Heart left ventricle (tissue), 16 donors: ENCODE measurements at regions not wholly inside any gene's neighbourhood (a gene's known extent, or its start where the extent isn't known, plus 50 kb on each side); places are given as distances from the start of the nearest gene placed in this dataset.

ENCODE experiments used
- ATAC-seq, 4 donors: fragments of 200-7000 bp; cut with Tn5 transposase; one replicate each; pipeline ENCODE4 v1.9.1; 2020 to 2022; ENCODE audit warnings: moderate library complexity in 4 of 4, mild to moderate bottlenecking in 3 of 4, moderate number of reproducible peaks in 1 of 4
- DNase-seq, 5 donors: peaks; one replicate each; pipeline ENCODE4 v3.0.0-alpha.2; 2020
- H3K27ac ChIP-seq, 12 donors: fragments of 200-600 bp; sonication (generic) in 4 of 12; one replicate each; pipeline versions ENCODE4 v1.5.0 to v1.8.0; 2016 to 2022; ENCODE audit warnings: mild to moderate bottlenecking in 2 of 12
- H3K27me3 ChIP-seq, 9 donors: fragments of 200-600 bp; sonication (generic) in 2 of 9; one replicate each; pipeline versions ENCODE4 v1.5.1 to v1.8.0; 2016 to 2022; ENCODE audit warnings: mild to moderate bottlenecking in 3 of 9
- H3K36me3 ChIP-seq, 9 donors: fragments of 200-600 bp; sonication (generic) in 2 of 9; one replicate each; pipeline versions ENCODE4 v1.5.0 to v1.8.0; 2018 to 2022; ENCODE audit warnings: mild to moderate bottlenecking in 2 of 9
- H3K4me1 ChIP-seq, 12 donors: fragments of 200-600 bp; sonication (generic) in 4 of 12; one replicate each; pipeline versions ENCODE4 v1.5.0 to v1.8.0; 2016 to 2022; ENCODE audit warnings: mild to moderate bottlenecking in 3 of 12
- H3K4me3 ChIP-seq, 12 donors: fragments of 200-600 bp; sonication (generic) in 4 of 12; one replicate each; pipeline versions ENCODE4 v1.5.0 to v1.8.0; 2017 to 2022; ENCODE audit warnings: mild to moderate bottlenecking in 9 of 12, moderate library complexity in 4 of 12
- H3K9me3 ChIP-seq, 12 donors: fragments of 200-600 bp; sonication (generic) in 4 of 12; one replicate each; pipeline versions ENCODE4 v1.5.0 to v1.8.0; 2016 to 2022; ENCODE audit warnings: mild to moderate bottlenecking in 1 of 12
- POLR2A ChIP-seq, 2 donors: fragments of 450-650 bp; IDR thresholded peaks; one replicate each; pipeline ENCODE4 v1.6.1; 2017; ENCODE audit warnings: antibody characterized with exemption in 2 of 2, mild to moderate bottlenecking in 2 of 2, moderate library complexity in 2 of 2
- WGBS, 4 donors: extraction: QIAGEN DNeasy Blood & Tissue Kit in 2 of 4; methylation state at CpG; one replicate each; pipeline versions ENCODE4 v1.1.5 to v1.1.7; 2013 to 2018; 5-methylcytosine and 5-hydroxymethylcytosine counted together
- intact Hi-C, 10 donors: fragments of 100-400 bp; cut with DNase I; formaldehyde crosslinking; loops; one replicate each; pipeline versions ENCODE4 v1.11.1 to v1.14.2; 2022
- TF ChIP-seq, protein P1 (sequence below), 12 donors: fragments of 200-600 bp; sonication (generic) in 4 of 12; IDR thresholded peaks; one replicate each; pipeline versions ENCODE4 v1.5.0 to v1.8.0; 2018 to 2022; ENCODE audit warnings: antibody characterized with exemption in 12 of 12, mild to moderate bottlenecking in 5 of 12
- donor health status: ischemic (EF 13 %, LVEDD 7.1; RV severe dilation, severe dysfunction).
- donor health status: healthy with polysubstance abuse.
- donor health status: DM: no; HTN: yes; CAD: no.
- donor health status: DM: no; HTN: no; CAD: no.
- donor health status: ischemic (EF 25% LVEDD 6.9; RV normal size, moderate dysfunction).
- donor health status: ischemic (EF 25% LVEDD 5.7; RV mildly dilated, moderate dysfunction).
- donor health status: healthy.
- donor health status: DM: yes; HTN: yes; CAD: no.
- donor health status: ischemic (EF 35%, LVEDD 5.7; RV mildly dilated, moderate dysfunction).
- donor health status: nonischemic (EF 11% LVEDD 7.7; RV severe dilation, severe dysfunction).
- donor health status: DM: yes; HTN: yes; CAD: no.
- donor health status: PGD.
- donor health status: ischemic (EF 29% LVEDD 5.4; RV normal size, mild dysfunction).
- donor health status: nonischemic (EF 23%, LVEDD 6.1; RV moderate dilation, normal function).

DNA sequence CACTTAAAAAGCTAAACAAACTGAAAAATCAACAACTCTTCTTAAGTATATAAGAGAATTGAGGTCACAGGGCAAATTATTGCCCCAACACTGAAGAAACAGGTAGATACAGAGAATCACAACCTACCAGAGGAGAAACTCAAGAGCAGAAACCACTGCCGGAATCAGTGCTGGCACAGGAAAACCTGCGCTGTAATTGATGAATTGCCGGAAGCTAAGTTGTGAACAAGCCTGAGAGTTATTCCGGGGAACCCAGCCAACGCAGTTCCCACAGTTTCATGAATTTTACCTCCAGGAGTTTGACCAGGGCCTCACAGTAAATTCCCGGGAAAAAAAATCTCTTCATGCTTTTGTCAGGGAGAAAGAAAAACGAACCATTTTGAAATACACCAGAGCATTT is 657.1 kb upstream of the BRINP3 start:
- TF ChIP-seq POLR2A (IDR thresholded peaks at IDR 0.05): no peak
- TF ChIP-seq, protein P1, sequence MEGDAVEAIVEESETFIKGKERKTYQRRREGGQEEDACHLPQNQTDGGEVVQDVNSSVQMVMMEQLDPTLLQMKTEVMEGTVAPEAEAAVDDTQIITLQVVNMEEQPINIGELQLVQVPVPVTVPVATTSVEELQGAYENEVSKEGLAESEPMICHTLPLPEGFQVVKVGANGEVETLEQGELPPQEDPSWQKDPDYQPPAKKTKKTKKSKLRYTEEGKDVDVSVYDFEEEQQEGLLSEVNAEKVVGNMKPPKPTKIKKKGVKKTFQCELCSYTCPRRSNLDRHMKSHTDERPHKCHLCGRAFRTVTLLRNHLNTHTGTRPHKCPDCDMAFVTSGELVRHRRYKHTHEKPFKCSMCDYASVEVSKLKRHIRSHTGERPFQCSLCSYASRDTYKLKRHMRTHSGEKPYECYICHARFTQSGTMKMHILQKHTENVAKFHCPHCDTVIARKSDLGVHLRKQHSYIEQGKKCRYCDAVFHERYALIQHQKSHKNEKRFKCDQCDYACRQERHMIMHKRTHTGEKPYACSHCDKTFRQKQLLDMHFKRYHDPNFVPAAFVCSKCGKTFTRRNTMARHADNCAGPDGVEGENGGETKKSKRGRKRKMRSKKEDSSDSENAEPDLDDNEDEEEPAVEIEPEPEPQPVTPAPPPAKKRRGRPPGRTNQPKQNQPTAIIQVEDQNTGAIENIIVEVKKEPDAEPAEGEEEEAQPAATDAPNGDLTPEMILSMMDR (IDR thresholded peaks at IDR 0.05): no peak
- WGBS, 4 donors: 46 to 53% (median 47%) methylated on average over 7 of the region's 7 CpGs
- no peaks in the 10 kb centered on the region for H3K4me1 ChIP-seq
- no peaks in the 10 kb centered on the region for H3K27me3 ChIP-seq
- H3K9me3 ChIP-seq: peaks cover 0 to 3% (median 0%) of the 10 kb centered on the region in 12 donors
- H3K27ac ChIP-seq: no peak overlapping the region
- no peaks in the 10 kb centered on the region for H3K36me3 ChIP-seq
- DNase-seq: no peak
- H3K4me3 ChIP-seq: no peak overlapping the region
- ATAC-seq: no peak
- intact Hi-C loops: no loop called here

DNA sequence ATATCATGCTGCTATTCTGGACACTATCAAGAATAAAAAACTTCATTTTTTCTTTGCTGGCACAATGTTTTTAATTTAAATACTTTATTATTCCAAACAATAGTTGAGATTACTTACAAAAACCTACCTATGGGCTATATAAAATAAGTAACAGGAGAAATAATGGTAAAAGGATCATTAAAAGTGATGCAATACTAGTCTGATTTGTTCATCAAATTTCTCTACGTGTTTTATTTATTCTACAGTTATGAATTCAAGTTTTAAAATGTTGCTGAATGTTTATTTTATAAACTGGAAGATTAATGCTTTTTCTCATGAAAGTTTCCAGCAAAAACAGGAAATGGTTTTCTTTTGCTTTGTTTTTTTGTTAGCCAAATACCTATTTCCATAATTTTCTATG is 662.4 kb upstream of the BRINP3 start:
- H3K27me3 ChIP-seq: no peaks in the 10 kb centered on the region
- H3K9me3 ChIP-seq: peaks cover 0 to 3% (median 0%) of the 10 kb centered on the region in 12 donors
- WGBS, 4 donors: 42 to 65% (median 49%) methylated on average over 1 of the region's 1 CpG
- no peak overlapping the region for H3K4me3 ChIP-seq
- intact Hi-C loops: no loop called here
- TF ChIP-seq POLR2A (IDR thresholded peaks at IDR 0.05): no peak
- TF ChIP-seq, protein P1 (IDR thresholded peaks at IDR 0.05): no peak
- H3K27ac ChIP-seq: no peak overlapping the region
- ATAC-seq: no peak
- H3K36me3 ChIP-seq: no peaks in the 10 kb centered on the region
- H3K4me1 ChIP-seq: no peaks in the 10 kb centered on the region
- no peak for DNase-seq

DNA sequence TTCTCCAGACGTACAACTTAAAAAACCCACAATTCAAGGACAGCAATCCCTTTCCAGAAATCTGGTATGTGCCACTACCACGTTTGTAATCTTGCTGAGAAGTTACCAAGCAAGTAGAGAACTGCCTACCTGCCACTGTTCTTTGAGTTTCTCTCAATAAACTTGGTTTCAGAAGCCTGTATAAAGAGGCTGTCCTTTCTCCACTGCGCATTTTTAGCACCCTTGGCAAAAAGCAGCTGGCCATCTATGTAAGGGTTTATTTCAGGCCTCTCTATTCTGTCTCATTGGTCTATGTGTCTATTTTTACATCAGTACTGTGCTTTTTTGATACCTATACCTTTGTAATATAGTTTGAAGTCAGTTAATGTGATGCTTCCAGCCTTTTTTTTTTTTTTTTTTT is 665.1 kb upstream of the BRINP3 start:
- ATAC-seq: no peak

DNA sequence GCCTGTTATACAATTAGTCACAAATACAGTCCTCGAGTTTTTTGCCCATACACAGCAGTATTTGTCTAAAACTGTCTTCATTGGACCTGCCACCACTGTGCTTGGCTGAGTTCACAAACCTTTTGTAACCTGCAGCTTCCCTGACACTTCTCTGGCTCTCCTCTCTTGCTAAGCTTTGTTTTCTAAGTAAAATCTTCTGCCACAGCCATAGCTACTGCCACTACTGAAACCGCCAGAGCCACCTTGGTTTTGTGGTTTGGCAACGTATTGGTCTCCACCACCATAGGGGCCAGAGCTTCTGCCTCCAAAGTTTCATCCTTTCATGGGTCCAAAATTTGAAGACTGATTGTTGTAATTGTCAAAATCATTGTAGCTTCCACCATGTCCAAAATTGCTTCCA is 668.2 kb upstream of the BRINP3 start:
- ATAC-seq (no peak), DNase-seq (no peak)
- H3K27me3 ChIP-seq: no peaks in the 10 kb centered on the region
- no peaks in the 10 kb centered on the region for H3K9me3 ChIP-seq
- H3K36me3 ChIP-seq: no peaks in the 10 kb centered on the region
- H3K4me3 ChIP-seq: no peak overlapping the region
- WGBS, 4 donors: 75 to 85% (median 80%) methylated on average over 3 of the region's 3 CpGs
- H3K4me1 ChIP-seq: no peaks in the 10 kb centered on the region
- no peak for TF ChIP-seq POLR2A (IDR thresholded peaks at IDR 0.05)
- TF ChIP-seq, protein P1 (IDR thresholded peaks at IDR 0.05): no peak
- H3K27ac ChIP-seq: no peak overlapping the region
- intact Hi-C loops: no loop called here

More for the DNA sequence above, 665.1 kb upstream of the BRINP3 start:
- Histone ChIP-seq H3K4me1 (no peaks in the 10 kb centered on the region), H3K27me3 (no peaks in the 10 kb centered on the region), H3K27ac (no peak overlapping the region), H3K4me3 (no peak overlapping the region), H3K36me3 (no peaks in the 10 kb centered on the region), H3K9me3 (peaks cover 0 to 3% (median 0%) of the 10 kb centered on the region in 12 donors)
- TF ChIP-seq POLR2A (IDR thresholded peaks at IDR 0.05): no peak
- TF ChIP-seq, protein P1 (IDR thresholded peaks at IDR 0.05): no peak
- 43 to 80% (median 64%) methylated on average over 3 of the region's 3 CpGs for WGBS, 4 donors
- no peak for DNase-seq
- intact Hi-C loops: no loop called here
